ENCODE measurements at regions not wholly inside any gene's neighbourhood (a gene's known extent, or its start where the extent isn't known, plus 50 kb on each side); places are given as distances from the start of the nearest gene placed in this dataset.

DNA sequence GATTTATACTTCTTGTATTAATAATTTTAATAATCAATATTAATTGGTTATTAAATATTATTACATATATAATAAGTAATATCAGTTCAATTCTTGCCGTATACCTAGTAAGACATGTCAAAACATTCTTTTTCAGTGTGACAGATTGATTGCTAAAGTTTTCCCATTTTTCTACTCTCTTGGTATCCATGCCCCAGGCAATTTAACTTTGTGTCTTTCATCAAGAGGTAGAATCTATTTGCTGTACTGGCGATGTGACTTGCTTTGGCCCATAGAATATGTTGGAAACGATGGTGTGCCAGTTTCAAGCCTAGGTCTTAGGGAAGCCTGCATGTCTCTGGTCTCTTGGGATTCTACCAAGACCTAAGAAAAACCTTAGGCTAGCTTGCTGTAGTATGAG is 436.1 kb upstream of the ADAMTS5 start:
- H3K27me3 ChIP-seq (replicated peaks), result no peaks in the 10 kb centered on the region
- H3K36me3 ChIP-seq (replicated peaks), result no peaks in the 10 kb centered on the region
- TF ChIP-seq, protein P1, sequence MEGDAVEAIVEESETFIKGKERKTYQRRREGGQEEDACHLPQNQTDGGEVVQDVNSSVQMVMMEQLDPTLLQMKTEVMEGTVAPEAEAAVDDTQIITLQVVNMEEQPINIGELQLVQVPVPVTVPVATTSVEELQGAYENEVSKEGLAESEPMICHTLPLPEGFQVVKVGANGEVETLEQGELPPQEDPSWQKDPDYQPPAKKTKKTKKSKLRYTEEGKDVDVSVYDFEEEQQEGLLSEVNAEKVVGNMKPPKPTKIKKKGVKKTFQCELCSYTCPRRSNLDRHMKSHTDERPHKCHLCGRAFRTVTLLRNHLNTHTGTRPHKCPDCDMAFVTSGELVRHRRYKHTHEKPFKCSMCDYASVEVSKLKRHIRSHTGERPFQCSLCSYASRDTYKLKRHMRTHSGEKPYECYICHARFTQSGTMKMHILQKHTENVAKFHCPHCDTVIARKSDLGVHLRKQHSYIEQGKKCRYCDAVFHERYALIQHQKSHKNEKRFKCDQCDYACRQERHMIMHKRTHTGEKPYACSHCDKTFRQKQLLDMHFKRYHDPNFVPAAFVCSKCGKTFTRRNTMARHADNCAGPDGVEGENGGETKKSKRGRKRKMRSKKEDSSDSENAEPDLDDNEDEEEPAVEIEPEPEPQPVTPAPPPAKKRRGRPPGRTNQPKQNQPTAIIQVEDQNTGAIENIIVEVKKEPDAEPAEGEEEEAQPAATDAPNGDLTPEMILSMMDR (IDR thresholded peaks at IDR 0.05; ENCODE audit: low read depth, low read length, missing control alignments), result no peak
- H3K27ac ChIP-seq, result no peak overlapping the region
- DNase-seq, result no peak
- no peak overlapping the region for H3K4me3 ChIP-seq (ENCODE audit: low read depth, low read length)
- in situ Hi-C loops (cut with HindIII; ENCODE audit: low pct_ligation_motif_present, low sequenced_read_pairs), result no loop called here

DNA sequence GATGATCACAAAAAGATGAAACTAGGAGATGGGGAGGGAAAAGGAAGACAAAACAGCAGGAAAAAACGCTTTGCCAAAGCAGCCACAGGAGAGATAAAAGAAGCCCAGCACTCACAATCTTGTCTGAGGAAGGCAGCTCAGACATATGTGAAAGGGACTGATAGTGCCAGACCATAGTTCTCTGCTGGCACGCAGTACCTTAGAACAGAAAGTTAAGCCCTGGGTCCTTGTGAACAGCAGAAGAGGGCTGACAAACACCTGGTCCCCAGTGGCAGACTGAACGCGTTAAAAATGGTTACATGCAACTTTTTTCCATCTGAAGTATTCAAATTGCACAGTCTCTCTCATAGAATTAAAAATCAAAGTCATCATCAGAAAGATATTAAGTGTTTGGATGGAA is 433.2 kb upstream of the ADAMTS5 start:
- Histone ChIP-seq H3K27ac (no peak overlapping the region), H3K27me3 (replicated peaks) (no peaks in the 10 kb centered on the region), H3K36me3 (replicated peaks) (no peaks in the 10 kb centered on the region), H3K4me3 (ENCODE audit: low read depth, low read length) (no peak overlapping the region)
- in situ Hi-C loops (cut with HindIII; ENCODE audit: low pct_ligation_motif_present, low sequenced_read_pairs), result no loop called here
- TF ChIP-seq, protein P1 (IDR thresholded peaks at IDR 0.05; ENCODE audit: low read depth, low read length, missing control alignments), result no peak
- DNase-seq, result no peak

DNA sequence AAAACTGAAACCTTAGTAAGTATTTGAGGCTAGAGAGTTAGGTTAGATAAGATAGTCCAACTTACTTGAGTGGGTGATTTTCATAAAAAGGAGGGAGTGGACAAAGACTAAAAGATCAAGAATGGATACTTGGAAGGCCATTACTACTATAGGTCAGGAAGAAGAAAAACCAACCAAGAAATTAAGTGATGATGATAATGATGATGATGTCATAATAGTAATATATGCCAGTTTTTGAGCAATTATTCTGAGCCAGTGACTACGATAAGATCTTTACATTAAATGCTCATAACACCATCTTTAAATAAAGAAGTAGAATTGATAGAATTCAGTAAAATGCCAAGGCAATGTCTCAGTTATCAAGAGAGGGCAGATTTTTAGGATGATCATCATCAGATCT is 430.7 kb upstream of the ADAMTS5 start:
- Histone ChIP-seq H3K27me3 (replicated peaks) (no peaks in the 10 kb centered on the region), H3K27ac (no peak overlapping the region), H3K4me3 (ENCODE audit: low read depth, low read length) (no peak overlapping the region), H3K36me3 (replicated peaks) (no peaks in the 10 kb centered on the region)
- TF ChIP-seq, protein P1 (IDR thresholded peaks at IDR 0.05; ENCODE audit: low read depth, low read length, missing control alignments), result no peak
- no peak for DNase-seq
- in situ Hi-C loops (cut with HindIII; ENCODE audit: low pct_ligation_motif_present, low sequenced_read_pairs), result no loop called here

DNA sequence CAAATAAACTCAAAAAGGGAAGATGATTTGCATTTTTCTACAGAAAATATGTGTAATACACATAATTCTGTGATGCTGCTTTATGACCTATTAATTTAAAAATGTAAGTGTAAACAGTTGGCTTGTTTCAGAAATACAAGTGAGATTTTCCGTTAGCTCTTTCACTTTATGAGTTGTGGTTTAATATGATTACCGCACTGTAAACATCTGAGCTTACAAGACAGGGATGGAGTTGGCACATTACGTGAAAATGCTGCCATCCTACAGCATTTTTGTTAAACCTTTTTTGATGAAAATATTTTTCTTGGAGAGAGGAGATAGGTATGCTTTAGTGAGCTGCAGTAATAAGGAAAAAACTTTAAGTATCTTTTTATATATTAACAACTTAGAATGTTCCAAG is 426.8 kb upstream of the ADAMTS5 start:
- Histone ChIP-seq H3K4me3 (ENCODE audit: low read depth, low read length) (no peak overlapping the region), H3K27ac (no peak overlapping the region), H3K36me3 (replicated peaks) (no peaks in the 10 kb centered on the region), H3K27me3 (replicated peaks) (no peaks in the 10 kb centered on the region)
- no peak for DNase-seq
- TF ChIP-seq, protein P1 (IDR thresholded peaks at IDR 0.05; ENCODE audit: low read depth, low read length, missing control alignments), result no peak
- in situ Hi-C loops (cut with HindIII; ENCODE audit: low pct_ligation_motif_present, low sequenced_read_pairs), result no loop called here

DNA sequence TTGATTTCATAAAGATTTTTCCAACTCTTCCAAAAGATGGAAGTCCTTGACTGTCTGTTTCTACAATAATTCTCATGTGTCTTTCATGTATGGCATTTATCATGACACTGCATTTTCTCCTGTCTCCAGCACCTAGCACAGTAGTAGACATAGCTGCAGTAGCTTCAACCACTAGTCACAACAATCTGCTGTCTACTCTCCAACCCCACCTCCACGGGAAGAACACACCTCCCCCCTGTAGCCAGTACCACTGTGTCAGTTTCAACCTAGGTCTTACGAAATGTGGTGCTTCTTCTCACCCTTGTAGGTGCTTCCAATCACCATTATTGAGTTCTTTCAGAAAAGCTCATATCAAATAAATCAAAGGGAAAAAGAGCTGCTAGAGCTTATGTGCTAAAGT is 425.1 kb upstream of the ADAMTS5 start:
- TF ChIP-seq, protein P1 (IDR thresholded peaks at IDR 0.05; ENCODE audit: low read depth, low read length, missing control alignments), result no peak
- Histone ChIP-seq H3K27ac (no peak overlapping the region), H3K36me3 (replicated peaks) (no peaks in the 10 kb centered on the region), H3K4me3 (ENCODE audit: low read depth, low read length) (no peak overlapping the region), H3K27me3 (replicated peaks) (no peaks in the 10 kb centered on the region)
- no peak for DNase-seq
- in situ Hi-C loops (cut with HindIII; ENCODE audit: low pct_ligation_motif_present, low sequenced_read_pairs), result no loop called here

DNA sequence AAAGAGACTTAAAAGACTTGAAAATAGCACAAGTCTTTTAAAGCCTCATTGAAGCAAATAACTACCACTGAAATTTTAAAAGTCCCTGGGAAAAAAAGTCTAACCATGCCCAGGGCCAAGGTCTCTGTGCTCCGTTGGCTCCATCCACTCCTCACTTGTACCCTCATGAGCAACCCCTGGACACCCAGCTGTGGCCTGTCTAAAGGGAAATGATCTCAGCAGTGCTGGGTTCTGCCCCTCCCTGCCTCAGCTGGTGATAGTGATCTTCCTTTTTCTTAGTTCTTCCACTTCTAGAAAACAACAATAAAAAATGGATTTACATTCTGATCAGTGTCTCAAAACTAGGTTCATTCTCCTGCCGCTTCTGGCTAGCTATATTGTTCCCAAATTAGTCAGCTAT is 423.5 kb upstream of the ADAMTS5 start:
- Histone ChIP-seq H3K27me3 (replicated peaks) (no peaks in the 10 kb centered on the region), H3K36me3 (replicated peaks) (no peaks in the 10 kb centered on the region), H3K27ac (no peak overlapping the region), H3K4me3 (ENCODE audit: low read depth, low read length) (no peak overlapping the region)
- TF ChIP-seq, protein P1 (IDR thresholded peaks at IDR 0.05; ENCODE audit: low read depth, low read length, missing control alignments), result no peak
- no peak for DNase-seq
- in situ Hi-C loops (cut with HindIII; ENCODE audit: low pct_ligation_motif_present, low sequenced_read_pairs), result no loop called here

Data from brain microvascular endothelial cell (primary cell).